ENCODE measurements at regions not wholly inside any gene's neighbourhood (a gene's known extent, or its start where the extent isn't known, plus 50 kb on each side); places are given as distances from the start of the nearest gene placed in this dataset.

DNA sequence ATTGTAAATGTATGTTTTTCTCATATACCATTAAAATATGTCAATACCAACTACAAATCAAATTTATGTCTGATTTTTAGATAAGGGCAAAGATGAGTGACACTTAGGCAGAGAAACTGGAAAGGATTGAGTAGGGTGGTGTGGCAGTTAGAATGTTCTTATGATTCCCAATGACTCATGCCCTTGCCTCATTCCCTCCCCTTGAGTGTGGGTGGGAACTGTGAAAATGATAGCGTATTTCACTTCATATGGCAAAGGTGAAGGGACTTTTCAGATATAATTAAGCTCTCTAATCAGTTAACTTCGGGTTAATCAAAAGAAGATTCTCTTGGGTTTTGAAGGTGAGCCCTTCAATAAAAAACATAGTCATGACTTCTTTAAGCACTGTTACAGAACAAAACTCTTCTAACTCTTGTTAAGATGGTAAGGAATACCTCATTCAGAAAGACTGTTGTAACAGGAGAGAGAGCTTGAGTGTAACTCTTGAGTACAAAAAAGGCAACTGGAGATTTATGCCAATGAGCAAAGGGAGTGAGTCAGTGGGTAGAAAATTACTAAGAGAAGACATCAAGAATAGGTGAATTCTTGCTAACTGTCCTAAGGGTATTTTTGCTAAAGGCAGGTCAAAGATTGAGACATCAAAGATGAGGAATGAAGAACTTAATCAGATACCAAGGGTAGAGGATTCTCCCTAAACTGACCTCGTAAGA lies 329.5 kb downstream of the KCTD8 start:
- Histone ChIP-seq H3K4me3 (no peak overlapping the region), H3K27ac (no peak overlapping the region), H3K27me3 (ENCODE audit: insufficient read depth in 3 of 3, low read length in 2 of 3) (no peaks in the 10 kb centered on the region), H3K9me3 (no peaks in the 10 kb centered on the region), H3K36me3 (ENCODE audit: insufficient read depth in 1 of 2, low read depth in 1 of 2) (no peaks in the 10 kb centered on the region), H3K4me1 (no peaks in the 10 kb centered on the region)
- intact Hi-C loops (cut with DNase I) = no loop called here
- ATAC-seq (no peak), DNase-seq (no peak)
- 68 to 74% (median 69%) methylated on average over 3 of the region's 3 CpGs for WGBS, 3 donors
- TF ChIP-seq, protein P1, sequence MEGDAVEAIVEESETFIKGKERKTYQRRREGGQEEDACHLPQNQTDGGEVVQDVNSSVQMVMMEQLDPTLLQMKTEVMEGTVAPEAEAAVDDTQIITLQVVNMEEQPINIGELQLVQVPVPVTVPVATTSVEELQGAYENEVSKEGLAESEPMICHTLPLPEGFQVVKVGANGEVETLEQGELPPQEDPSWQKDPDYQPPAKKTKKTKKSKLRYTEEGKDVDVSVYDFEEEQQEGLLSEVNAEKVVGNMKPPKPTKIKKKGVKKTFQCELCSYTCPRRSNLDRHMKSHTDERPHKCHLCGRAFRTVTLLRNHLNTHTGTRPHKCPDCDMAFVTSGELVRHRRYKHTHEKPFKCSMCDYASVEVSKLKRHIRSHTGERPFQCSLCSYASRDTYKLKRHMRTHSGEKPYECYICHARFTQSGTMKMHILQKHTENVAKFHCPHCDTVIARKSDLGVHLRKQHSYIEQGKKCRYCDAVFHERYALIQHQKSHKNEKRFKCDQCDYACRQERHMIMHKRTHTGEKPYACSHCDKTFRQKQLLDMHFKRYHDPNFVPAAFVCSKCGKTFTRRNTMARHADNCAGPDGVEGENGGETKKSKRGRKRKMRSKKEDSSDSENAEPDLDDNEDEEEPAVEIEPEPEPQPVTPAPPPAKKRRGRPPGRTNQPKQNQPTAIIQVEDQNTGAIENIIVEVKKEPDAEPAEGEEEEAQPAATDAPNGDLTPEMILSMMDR (IDR thresholded peaks at IDR 0.05) = no peak

DNA sequence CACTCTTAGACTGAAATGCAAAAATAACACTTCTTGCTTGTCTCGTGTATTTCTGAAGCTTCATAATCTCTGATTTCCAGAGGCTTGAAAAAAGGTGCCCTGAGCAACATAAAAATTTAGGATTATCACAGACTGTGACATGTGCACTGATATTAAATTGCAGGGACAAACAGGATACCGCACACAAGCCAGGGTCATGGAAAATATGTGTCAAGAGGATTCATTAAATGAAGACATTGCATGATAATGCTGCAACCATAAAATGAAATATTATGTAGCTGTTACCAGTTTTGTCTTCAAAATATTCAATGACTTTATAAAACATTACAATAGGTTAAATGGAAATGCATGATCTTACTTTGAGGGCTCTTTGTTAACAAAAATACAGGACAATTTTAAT lies 328.0 kb downstream of the KCTD8 start:
- Histone ChIP-seq H3K36me3 (ENCODE audit: insufficient read depth in 1 of 2, low read depth in 1 of 2) (no peaks in the 10 kb centered on the region), H3K27me3 (ENCODE audit: insufficient read depth in 3 of 3, low read length in 2 of 3) (no peaks in the 10 kb centered on the region), H3K4me3 (no peak overlapping the region), H3K4me1 (no peaks in the 10 kb centered on the region), H3K9me3 (no peaks in the 10 kb centered on the region), H3K27ac (no peak overlapping the region)
- DNase-seq (no peak), ATAC-seq (no peak)
- TF ChIP-seq, protein P1 (IDR thresholded peaks at IDR 0.05) = no peak
- 61 to 66% (median 63%) methylated on average over 2 of the region's 2 CpGs for WGBS, 3 donors
- intact Hi-C loops (cut with DNase I) = no loop called here

DNA sequence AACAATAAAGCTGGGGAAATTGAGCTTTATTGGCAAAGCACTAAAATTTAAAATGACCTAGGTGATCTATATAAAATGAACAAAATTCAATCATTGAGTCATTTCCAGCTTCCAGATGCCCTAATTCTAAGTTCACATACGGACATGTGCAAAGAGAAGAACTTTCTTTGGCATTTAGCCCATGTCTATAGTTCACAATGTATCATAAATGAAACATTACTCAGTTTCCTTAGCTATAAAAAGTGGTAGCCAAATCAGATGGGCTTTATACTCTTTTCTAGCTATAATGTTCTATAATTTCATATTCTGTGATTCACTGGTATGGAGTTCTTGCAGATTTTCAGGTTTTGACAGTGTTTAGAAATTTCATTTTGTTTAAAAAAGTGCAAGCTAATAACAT lies 327.4 kb downstream of the KCTD8 start:
- no peak overlapping the region for H3K4me3 ChIP-seq
- TF ChIP-seq, protein P1 (IDR thresholded peaks at IDR 0.05) = no peak
- H3K27ac ChIP-seq = no peak overlapping the region
- ATAC-seq (no peak), DNase-seq (no peak)
- WGBS, 3 donors = 27 to 43% (median 31%) methylated on average over 1 of the region's 1 CpG
- H3K36me3 ChIP-seq (ENCODE audit: insufficient read depth in 1 of 2, low read depth in 1 of 2) = no peaks in the 10 kb centered on the region
- no peaks in the 10 kb centered on the region for H3K27me3 ChIP-seq (ENCODE audit: insufficient read depth in 3 of 3, low read length in 2 of 3)
- no peaks in the 10 kb centered on the region for H3K4me1 ChIP-seq
- intact Hi-C loops (cut with DNase I) = no loop called here
- no peaks in the 10 kb centered on the region for H3K9me3 ChIP-seq
